ENCODE measurements at regions not wholly inside any gene's neighbourhood (a gene's known extent, or its start where the extent isn't known, plus 50 kb on each side); places are given as distances from the start of the nearest gene placed in this dataset.

GRCh38 chr16:13291591-13292333 is 390.4 kb downstream of the SHISA9 start:
- FAIRE-seq, result no peak

DNA sequence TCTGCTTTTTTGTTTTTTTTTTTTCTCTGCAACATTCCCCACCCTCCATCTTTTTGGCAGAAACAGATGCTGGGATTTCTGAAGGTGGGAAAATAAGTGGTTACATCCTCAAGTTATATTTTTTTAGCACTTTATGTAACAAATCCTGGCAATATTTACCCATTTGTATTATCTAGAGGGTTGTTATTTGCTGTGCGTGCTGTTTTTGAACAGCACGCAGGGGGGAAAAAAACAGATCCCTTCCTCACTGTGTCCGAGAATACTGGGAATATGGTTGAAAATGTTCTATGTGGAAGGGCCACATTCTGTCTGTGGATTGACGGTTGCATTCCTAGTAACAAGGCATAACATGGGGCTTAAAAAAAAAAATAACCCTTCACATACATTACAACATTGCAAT is 394.8 kb downstream of the SHISA9 start:
- no peak for FAIRE-seq

- no peak for FAIRE-seq
These were observed 397.3 kb downstream of the SHISA9 start for GRCh38 chr16:13298666-13299065.

GRCh38 chr16:13300066-13300840 is 398.9 kb downstream of the SHISA9 start:
- no peak for FAIRE-seq

DNA sequence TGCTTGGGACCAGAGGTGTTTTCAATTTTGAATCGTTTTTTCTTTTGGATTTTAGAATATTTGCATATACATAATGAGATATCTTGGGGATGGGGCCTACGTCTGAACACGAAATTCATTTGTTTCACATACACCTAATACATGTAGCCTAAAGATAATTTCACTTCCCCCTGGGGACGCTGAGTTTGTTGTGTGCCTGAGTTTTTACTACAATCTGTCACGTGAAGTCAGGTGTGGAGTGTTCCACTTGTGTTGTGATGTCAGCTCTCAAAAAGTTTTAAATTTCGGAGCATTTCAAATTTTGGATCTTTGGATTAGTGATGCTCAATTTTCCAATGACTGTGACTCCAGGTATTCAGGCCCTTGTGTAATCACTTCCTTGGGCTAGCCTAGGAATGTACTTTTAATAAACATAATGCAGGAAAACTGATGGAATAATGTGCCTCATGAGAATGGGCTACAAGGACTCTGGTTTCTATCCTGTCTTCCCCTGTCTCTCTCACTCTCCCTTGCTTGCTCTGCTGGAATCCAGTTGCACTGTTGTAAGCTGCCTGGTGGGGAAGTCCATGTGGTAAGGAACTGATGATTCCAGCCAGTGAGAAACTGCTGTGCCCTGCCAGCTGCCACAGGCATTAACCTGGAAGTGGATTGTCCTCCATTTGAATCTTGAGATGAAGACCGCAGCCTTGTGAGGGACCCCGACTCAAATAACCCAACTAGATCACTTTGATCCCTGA is 403.8 kb downstream of the SHISA9 start:
- FAIRE-seq, result no peak

GRCh38 chr16:13306161-13306995 is 405.0 kb downstream of the SHISA9 start:
- FAIRE-seq, result no peak

GRCh38 chr16:13307255-13307654 is 405.9 kb downstream of the SHISA9 start:
- no peak for FAIRE-seq

- no peak for FAIRE-seq
These were observed 406.5 kb downstream of the SHISA9 start for GRCh38 chr16:13307851-13308250.

- no peak for FAIRE-seq
These were observed 410.7 kb downstream of the SHISA9 start for GRCh38 chr16:13312063-13312462.

DNA sequence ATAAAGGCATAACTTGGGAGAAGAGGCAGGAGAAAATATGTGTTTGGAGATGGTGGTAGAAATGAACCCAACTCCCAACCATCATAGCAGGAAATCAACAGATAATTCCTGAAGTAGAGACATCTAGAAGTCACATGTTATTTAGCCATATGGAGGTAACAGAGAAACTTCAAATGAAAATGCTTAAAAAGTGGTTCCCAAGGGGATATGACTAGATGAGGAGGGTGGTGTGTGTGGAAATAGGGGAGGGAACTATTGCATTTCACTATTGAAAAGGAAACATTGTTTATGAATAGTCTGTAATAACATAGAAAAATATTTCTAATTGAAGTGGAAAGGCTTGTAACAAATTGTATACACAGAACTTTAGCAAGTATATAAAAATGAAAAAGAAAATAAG is 412.0 kb downstream of the SHISA9 start:
- no peak for FAIRE-seq

- FAIRE-seq, result no peak
These were observed 413.2 kb downstream of the SHISA9 start for GRCh38 chr16:13314633-13315032.

DNA sequence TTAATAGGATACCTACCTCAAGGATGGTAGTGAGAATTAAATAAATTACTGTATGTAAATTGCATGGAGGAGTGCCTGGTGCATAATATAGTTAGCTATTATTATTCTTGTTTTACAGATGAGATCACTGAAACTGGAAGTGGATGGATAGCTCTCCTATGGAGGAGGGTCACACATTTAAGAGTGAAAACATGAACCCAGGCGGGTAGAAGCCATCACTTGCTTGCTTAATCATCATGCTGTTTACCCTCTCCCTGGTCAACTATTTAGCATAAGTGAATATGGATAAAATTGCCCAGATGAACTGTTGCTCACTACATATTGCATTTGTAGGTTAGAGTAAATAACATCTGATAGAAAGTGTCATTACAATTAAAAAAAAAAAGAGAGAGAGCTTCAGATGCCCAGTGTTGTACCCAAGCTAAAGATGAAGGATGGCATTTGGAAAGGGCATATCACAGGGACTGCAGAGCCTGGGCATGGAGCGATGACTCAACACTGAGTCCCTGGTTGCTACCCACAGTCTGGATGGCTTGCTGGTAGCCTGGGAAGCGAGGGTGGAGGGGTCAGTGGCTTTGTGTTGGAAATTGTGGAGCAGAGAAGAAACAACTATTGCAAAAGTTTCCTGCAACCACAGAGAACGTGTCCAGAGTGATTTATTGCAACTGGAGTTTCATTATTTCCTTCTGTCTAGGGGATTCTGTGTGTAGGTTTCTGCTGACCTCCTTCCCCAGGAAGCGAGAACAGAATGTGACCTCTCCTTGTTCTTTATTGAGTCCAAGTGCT is 414.4 kb downstream of the SHISA9 start:
- no peak for FAIRE-seq

- FAIRE-seq, result no peak
These were observed 420.9 kb downstream of the SHISA9 start for GRCh38 chr16:13322336-13322735.

DNA sequence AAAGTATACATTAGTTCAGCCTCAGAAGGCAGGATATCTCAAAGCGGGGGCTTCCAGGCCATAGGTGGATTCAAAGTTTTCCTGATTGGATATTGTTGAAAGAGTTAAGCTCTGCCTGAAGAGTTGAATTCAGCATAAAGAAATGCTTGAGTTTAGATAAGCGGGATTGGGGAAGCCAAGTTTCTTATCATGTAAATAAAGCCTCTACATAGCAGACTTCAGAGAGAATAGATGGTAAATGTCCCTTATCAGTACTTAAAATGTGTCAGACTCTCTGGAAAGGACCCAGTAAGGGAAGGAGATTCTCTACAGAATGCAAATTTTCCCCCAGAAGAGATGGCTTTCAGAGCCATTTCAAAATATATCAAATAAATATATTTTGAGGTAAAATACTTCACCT is 423.5 kb downstream of the SHISA9 start:
- FAIRE-seq, result no peak

DNA sequence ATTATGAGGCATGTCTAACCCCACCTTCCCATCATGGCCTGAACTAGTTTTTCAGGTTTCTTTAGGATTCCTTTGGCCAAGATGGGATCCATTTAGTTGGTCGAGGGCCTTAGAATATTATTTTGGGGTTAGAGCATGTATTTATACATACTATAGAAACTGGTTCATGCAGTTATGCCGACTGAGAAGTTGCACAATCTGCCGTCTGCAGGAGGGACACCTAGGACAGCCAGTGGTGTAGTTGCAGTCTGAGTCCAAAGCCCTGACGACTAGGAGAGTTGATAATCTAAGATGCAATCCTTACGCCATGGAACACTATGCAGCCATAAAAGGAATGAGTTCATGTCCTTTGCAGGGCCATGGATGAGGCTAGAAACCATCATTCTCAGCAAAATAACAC is 424.0 kb downstream of the SHISA9 start:
- FAIRE-seq, result no peak

- FAIRE-seq, result no peak
These were observed 430.5 kb downstream of the SHISA9 start for GRCh38 chr16:13331918-13332317.

DNA sequence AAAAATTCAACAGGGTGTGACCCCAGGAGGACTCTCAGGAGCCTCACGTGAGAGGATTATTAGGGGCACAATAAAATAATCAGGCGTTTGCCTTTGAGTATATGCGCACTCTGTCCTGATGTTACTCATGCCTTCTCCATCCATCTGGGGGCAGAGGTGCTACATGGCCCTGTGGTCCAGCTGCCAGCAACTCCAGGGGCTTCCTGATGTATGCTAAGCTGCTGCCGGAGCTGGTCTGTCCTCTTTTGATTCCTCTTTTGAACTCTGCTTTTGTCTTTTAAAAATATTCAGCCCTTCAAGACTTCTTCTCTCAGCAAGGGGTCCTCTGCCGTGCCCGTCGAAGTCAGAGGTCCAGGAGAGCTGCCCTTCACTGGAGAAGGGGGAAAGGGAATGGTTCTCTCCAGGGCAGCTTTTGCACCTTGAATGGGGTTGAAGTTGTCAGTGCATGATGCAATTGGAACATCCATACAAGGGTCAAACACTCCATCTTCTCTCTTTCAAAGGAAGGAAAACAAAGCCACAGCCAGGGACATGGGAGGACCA is 431.4 kb downstream of the SHISA9 start:
- FAIRE-seq, result no peak

- FAIRE-seq, result no peak
These were observed 431.9 kb downstream of the SHISA9 start for GRCh38 chr16:13333336-13333735.

DNA sequence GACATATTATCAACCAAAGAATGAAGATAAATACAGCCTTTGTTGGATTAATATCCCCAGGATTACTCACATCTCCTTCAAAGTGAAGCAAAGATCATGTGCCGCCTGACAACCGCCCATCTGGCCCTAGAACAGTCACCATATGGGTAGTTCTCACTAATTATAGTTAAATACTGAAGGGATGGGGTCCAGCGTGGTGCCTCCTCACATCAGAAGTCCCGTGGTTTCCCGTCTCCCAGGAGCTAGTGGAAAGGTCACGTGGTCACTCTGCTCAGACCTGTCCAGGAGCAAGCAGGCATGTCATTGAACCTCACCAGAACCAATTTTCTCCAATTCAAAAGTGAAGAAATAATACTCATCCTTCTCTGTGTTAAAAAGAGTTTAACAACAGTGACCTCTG is 434.5 kb downstream of the SHISA9 start:
- FAIRE-seq, result no peak

GRCh38 chr16:13336335-13336734 is 434.9 kb downstream of the SHISA9 start:
- FAIRE-seq, result no peak
